GM23338 (cell line): ENCODE measurements at regions not wholly inside any gene's neighbourhood (a gene's known extent, or its start where the extent isn't known, plus 50 kb on each side); places are given as distances from the start of the nearest gene placed in this dataset.
A peak's percentile ranks its signal among the peaks of the same experiment; 100 is the strongest.

ENCODE experiments used
- ATAC-seq: fragments of 200-7000 bp; cut with Tn5 transposase; 3 replicates; pipeline ENCODE4 v1.9.1; 2020
- DNase-seq: peaks from one replicate; pipeline ENCODE4 v3.0.0-alpha.2; 2015; ENCODE audit warnings: low spot score
- H2AFZ ChIP-seq: fragments of 200-600 bp; sonication (generic); 2 replicates; pipeline ENCODE4 v1.8.0; 2016; ENCODE audit warnings: antibody characterized with exemption, mild to moderate bottlenecking, moderate library complexity
- H3F3A ChIP-seq: fragments of 200-600 bp; sonication (generic); replicated peaks from 2 replicates; pipeline ENCODE4 v1.8.0; 2017; ENCODE audit warnings: antibody characterized with exemption, mixed run types, low read depth
- H3K27ac ChIP-seq: fragments of 200-600 bp; sonication (generic); 2 replicates; pipeline ENCODE4 v1.6.1; 2016; ENCODE audit warnings: low read depth
- H3K27me3 ChIP-seq: fragments of 200-600 bp; sonication (generic); 2 replicates; pipeline ENCODE4 v1.8.0; 2016; ENCODE audit warnings: mild to moderate bottlenecking, mixed run types, moderate library complexity; ENCODE audit not compliant: insufficient read depth
- H3K36me3 ChIP-seq: fragments of 200-600 bp; sonication (generic); 2 replicates; pipeline ENCODE4 v1.8.0; 2016; ENCODE audit warnings: mild to moderate bottlenecking; ENCODE audit not compliant: insufficient read depth
- H3K4me1 ChIP-seq: fragments of 200-600 bp; sonication (generic); 2 replicates; pipeline ENCODE4 v1.8.0; 2016; ENCODE audit warnings: mild to moderate bottlenecking, moderate library complexity; ENCODE audit not compliant: insufficient read depth
- H3K4me2 ChIP-seq: fragments of 200-600 bp; sonication (generic); 2 replicates; pipeline ENCODE4 v1.7.1; 2017; ENCODE audit warnings: mixed run types
- H3K4me3 ChIP-seq: fragments of 200-600 bp; sonication (generic); 2 replicates; pipeline ENCODE4 v1.6.1; 2016; ENCODE audit warnings: mixed run types
- H3K79me2 ChIP-seq: fragments of 200-600 bp; sonication (generic); replicated peaks from 2 replicates; pipeline ENCODE4 v1.8.0; 2017; ENCODE audit warnings: mild to moderate bottlenecking; ENCODE audit not compliant: insufficient read depth
- H3K9me2 ChIP-seq: fragments of 200-600 bp; sonication (generic); 2 replicates; pipeline ENCODE4 v1.8.0; 2017; ENCODE audit not compliant: insufficient read depth
- H4K20me1 ChIP-seq: fragments of 200-600 bp; sonication (generic); replicated peaks from 2 replicates; pipeline ENCODE4 v1.8.0; 2017; ENCODE audit warnings: mild to moderate bottlenecking; ENCODE audit not compliant: insufficient read depth
- H3K27ac Mint-ChIP-seq: 2 replicates; pipeline ENCODE4 v1.8.0; 2020; ENCODE audit warnings: inconsistent platforms, mild to moderate bottlenecking, moderate library complexity, mixed read lengths
- H3K27me3 Mint-ChIP-seq: 3 replicates; pipeline ENCODE4 v1.8.0; 2022; ENCODE audit warnings: low read depth, mild to moderate bottlenecking, moderate library complexity, mixed read lengths, inconsistent platforms; ENCODE audit not compliant: insufficient read depth, poor library complexity
- H3K36me3 Mint-ChIP-seq: 3 replicates; pipeline ENCODE4 v1.8.0; 2021; ENCODE audit warnings: low read depth, mild to moderate bottlenecking, inconsistent platforms, moderate library complexity, mixed read lengths
- H3K4me1 Mint-ChIP-seq: 3 replicates; pipeline ENCODE4 v1.8.0; 2020; ENCODE audit warnings: mild to moderate bottlenecking, inconsistent platforms, mixed read lengths
- H3K4me3 Mint-ChIP-seq: 3 replicates; pipeline ENCODE4 v1.8.0; 2021; ENCODE audit warnings: moderate library complexity, mild to moderate bottlenecking, inconsistent platforms, mixed read lengths
- H3K9me3 Mint-ChIP-seq: 3 replicates; pipeline ENCODE4 v1.8.0; 2020; ENCODE audit warnings: moderate library complexity, mild to moderate bottlenecking, inconsistent platforms, mixed read lengths
- CREB1 ChIP-seq: fragments of 250-450 bp; sonication (Bioruptor Pico); IDR thresholded peaks from 2 replicates; pipeline ENCODE4 v1.5.0; 2020; ENCODE audit warnings: low read depth, mild to moderate bottlenecking, moderate library complexity
- JUNB ChIP-seq: IDR thresholded peaks from one replicate; pipeline ENCODE4 v1.6.1; 2016; ENCODE audit warnings: antibody characterized with exemption; ENCODE audit not compliant: unreplicated experiment
- NANOG ChIP-seq: IDR thresholded peaks from 2 replicates; pipeline ENCODE4 v1.6.1; 2016; ENCODE audit warnings: antibody characterized with exemption, borderline replicate concordance
- POLR2AphosphoS5 ChIP-seq: IDR thresholded peaks from 2 replicates; pipeline ENCODE4 v1.6.1; 2016; ENCODE audit warnings: antibody characterized with exemption, low read depth
- ZNF331 ChIP-seq: fragments of 250-450 bp; sonication (Bioruptor Pico); IDR thresholded peaks from 2 replicates; pipeline ENCODE4 v1.5.0; 2020; ENCODE audit warnings: low read depth, mild to moderate bottlenecking, moderate library complexity
- TF ChIP-seq, protein P1 (sequence below): fragments of 250-450 bp; sonication (Bioruptor Pico); IDR thresholded peaks from 2 replicates; pipeline ENCODE4 v1.5.0; 2020; ENCODE audit warnings: mild to moderate bottlenecking, moderate library complexity
- TF ChIP-seq, protein P2 (sequence below): IDR thresholded peaks from one replicate; pipeline ENCODE4 v1.6.1; 2018; ENCODE audit warnings: antibody characterized with exemption; ENCODE audit not compliant: unreplicated experiment

DNA sequence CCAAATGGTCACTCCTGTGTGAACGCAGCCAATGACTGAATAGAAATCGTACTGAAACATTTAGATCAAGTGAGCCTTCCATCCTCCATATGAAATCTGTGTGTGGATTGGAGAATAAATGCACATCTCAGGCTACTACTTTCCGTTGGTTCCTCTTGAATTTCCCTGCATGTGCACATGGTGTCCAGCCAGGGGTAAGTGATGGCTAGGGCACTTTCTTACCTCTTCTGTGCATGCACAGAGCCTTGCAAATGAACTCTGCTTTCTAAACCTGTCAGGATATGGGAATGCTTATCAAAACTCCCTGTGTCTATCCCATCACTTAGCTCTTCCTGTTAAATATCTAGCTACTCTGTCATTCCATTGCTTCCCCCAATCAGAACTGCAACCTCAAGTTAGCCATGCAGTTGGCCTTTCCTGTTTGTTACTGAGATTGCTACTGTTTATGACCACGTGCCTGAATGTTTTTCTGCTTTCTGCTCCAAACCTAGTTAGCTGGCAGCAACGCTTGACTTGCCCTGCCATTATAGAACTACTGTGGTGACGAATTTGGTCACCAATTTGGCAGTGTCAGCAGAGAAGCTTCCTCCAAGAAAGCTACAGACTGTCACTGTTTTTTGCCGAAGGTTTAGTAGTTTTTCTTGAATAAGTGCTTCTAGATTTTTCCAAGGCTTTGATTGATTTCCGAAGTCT is 661.6 kb downstream of the LRRC70 start:
- H3K4me2 ChIP-seq: no peak overlapping the region
- H3K4me1 ChIP-seq: no peaks in the 10 kb centered on the region
- no peaks in the 10 kb centered on the region for H3K36me3 Mint-ChIP-seq
- H3K27me3 Mint-ChIP-seq: peaks cover 10% of the 10 kb centered on the region
- no peaks in the 10 kb centered on the region for H3K4me1 Mint-ChIP-seq
- H2AFZ ChIP-seq: peak overlapping the region; percentile 74
- H3K27ac Mint-ChIP-seq: no peak overlapping the region
- DNase-seq (no peak), ATAC-seq (no peak)
- no peaks in the 10 kb centered on the region for H3K36me3 ChIP-seq
- H3K4me3 Mint-ChIP-seq: no peak overlapping the region
- no peaks in the 10 kb centered on the region for H3K9me3 Mint-ChIP-seq
- 0 out of 2 replicates have a peak, but pooled peaks cover 6% of the 10 kb centered on the region for H3K9me2 ChIP-seq
- no peak overlapping the region for H3K27ac ChIP-seq
- H3K4me3 ChIP-seq: no peak overlapping the region
- H3K27me3 ChIP-seq: no peaks in the 10 kb centered on the region
- no peaks in the 10 kb centered on the region for H4K20me1 ChIP-seq
- H3K79me2 ChIP-seq: no peaks in the 10 kb centered on the region
- TF ChIP-seq POLR2AphosphoS5: no peak
- TF ChIP-seq CREB1 (CRISPR knock-in tag): no peak
- TF ChIP-seq, protein P1, sequence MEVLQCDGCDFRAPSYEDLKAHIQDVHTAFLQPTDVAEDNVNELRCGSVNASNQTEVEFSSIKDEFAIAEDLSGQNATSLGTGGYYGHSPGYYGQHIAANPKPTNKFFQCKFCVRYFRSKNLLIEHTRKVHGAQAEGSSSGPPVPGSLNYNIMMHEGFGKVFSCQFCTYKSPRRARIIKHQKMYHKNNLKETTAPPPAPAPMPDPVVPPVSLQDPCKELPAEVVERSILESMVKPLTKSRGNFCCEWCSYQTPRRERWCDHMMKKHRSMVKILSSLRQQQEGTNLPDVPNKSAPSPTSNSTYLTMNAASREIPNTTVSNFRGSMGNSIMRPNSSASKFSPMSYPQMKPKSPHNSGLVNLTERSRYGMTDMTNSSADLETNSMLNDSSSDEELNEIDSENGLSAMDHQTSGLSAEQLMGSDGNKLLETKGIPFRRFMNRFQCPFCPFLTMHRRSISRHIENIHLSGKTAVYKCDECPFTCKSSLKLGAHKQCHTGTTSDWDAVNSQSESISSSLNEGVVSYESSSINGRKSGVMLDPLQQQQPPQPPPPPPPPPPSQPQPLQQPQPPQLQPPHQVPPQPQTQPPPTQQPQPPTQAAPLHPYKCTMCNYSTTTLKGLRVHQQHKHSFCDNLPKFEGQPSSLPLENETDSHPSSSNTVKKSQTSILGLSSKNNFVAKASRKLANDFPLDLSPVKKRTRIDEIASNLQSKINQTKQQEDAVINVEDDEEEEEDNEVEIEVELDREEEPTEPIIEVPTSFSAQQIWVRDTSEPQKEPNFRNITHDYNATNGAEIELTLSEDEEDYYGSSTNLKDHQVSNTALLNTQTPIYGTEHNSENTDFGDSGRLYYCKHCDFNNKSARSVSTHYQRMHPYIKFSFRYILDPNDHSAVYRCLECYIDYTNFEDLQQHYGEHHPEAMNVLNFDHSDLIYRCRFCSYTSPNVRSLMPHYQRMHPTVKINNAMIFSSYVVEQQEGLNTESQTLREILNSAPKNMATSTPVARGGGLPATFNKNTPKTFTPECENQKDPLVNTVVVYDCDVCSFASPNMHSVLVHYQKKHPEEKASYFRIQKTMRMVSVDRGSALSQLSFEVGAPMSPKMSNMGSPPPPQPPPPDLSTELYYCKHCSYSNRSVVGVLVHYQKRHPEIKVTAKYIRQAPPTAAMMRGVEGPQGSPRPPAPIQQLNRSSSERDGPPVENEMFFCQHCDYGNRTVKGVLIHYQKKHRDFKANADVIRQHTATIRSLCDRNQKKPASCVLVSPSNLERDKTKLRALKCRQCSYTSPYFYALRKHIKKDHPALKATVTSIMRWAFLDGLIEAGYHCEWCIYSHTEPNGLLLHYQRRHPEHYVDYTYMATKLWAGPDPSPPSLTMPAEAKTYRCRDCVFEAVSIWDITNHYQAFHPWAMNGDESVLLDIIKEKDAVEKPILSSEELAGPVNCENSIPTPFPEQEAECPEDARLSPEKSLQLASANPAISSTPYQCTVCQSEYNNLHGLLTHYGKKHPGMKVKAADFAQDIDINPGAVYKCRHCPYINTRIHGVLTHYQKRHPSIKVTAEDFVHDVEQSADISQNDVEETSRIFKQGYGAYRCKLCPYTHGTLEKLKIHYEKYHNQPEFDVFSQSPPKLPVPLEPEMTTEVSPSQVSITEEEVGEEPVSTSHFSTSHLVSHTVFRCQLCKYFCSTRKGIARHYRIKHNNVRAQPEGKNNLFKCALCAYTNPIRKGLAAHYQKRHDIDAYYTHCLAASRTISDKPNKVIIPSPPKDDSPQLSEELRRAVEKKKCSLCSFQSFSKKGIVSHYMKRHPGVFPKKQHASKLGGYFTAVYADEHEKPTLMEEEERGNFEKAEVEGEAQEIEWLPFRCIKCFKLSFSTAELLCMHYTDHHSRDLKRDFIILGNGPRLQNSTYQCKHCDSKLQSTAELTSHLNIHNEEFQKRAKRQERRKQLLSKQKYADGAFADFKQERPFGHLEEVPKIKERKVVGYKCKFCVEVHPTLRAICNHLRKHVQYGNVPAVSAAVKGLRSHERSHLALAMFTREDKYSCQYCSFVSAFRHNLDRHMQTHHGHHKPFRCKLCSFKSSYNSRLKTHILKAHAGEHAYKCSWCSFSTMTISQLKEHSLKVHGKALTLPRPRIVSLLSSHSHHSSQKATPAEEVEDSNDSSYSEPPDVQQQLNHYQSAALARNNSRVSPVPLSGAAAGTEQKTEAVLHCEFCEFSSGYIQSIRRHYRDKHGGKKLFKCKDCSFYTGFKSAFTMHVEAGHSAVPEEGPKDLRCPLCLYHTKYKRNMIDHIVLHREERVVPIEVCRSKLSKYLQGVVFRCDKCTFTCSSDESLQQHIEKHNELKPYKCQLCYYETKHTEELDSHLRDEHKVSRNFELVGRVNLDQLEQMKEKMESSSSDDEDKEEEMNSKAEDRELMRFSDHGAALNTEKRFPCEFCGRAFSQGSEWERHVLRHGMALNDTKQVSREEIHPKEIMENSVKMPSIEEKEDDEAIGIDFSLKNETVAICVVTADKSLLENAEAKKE (CRISPR knock-in tag): no peak
- no peak for TF ChIP-seq JUNB
- TF ChIP-seq ZNF331 (CRISPR knock-in tag): no peak
- no peak for TF ChIP-seq NANOG
- TF ChIP-seq, protein P2, sequence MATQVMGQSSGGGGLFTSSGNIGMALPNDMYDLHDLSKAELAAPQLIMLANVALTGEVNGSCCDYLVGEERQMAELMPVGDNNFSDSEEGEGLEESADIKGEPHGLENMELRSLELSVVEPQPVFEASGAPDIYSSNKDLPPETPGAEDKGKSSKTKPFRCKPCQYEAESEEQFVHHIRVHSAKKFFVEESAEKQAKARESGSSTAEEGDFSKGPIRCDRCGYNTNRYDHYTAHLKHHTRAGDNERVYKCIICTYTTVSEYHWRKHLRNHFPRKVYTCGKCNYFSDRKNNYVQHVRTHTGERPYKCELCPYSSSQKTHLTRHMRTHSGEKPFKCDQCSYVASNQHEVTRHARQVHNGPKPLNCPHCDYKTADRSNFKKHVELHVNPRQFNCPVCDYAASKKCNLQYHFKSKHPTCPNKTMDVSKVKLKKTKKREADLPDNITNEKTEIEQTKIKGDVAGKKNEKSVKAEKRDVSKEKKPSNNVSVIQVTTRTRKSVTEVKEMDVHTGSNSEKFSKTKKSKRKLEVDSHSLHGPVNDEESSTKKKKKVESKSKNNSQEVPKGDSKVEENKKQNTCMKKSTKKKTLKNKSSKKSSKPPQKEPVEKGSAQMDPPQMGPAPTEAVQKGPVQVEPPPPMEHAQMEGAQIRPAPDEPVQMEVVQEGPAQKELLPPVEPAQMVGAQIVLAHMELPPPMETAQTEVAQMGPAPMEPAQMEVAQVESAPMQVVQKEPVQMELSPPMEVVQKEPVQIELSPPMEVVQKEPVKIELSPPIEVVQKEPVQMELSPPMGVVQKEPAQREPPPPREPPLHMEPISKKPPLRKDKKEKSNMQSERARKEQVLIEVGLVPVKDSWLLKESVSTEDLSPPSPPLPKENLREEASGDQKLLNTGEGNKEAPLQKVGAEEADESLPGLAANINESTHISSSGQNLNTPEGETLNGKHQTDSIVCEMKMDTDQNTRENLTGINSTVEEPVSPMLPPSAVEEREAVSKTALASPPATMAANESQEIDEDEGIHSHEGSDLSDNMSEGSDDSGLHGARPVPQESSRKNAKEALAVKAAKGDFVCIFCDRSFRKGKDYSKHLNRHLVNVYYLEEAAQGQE: no peak
- H3F3A ChIP-seq: no peaks in the 10 kb centered on the region
